ENCODE measurements at regions not wholly inside any gene's neighbourhood (a gene's known extent, or its start where the extent isn't known, plus 50 kb on each side); places are given as distances from the start of the nearest gene placed in this dataset.

DNA sequence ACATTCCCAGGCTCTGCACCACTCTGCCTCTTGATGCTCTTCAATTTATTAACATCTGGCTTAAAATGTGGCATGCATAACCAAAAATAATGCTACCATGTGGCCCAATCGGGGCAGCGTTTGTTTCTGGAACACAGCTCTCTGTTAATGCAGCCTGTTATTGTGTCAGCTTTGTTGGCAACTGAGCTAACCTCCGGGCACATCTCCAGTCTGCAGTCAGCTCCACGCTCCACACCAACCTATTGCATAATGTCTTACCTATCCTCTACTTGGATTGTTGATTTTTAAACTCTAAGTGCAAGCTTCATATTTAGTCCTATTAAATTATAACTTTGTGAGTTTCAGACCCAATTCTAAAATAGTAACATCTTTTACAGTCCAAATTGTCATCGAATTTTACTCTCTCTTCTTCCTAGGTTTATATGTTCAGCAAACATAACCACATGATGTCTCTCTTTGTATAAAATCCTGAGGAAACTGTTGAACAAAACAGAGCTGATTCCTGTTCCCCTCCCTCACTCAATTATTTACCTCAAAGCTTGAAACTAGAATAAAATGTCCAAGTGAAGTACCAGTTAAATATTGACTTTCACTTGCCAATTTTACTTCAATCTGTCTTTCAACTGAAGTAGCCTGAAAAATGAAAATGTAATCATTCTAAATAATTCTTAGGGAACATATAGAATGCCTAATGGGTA lies 92.2 kb upstream of the RAPGEF2 start:
- ChIA-PET CTCF (no interaction called here), POLR2A (ENCODE audit: unreplicated experiment) (interaction anchor here (0.6 kb wide), 2 partner anchors 14 to 91 kb away, joined by 3 to 10 read pairs; no protein-coding TSS in a partner anchor)
- TF ChIP-seq EZH2 (IDR thresholded peaks at IDR 0.05; ENCODE audit: low read length, unreplicated experiment) (no peak), EZH2phosphoT487 (IDR thresholded peaks at IDR 0.05; ENCODE audit: borderline replicate concordance, low read length) (no peak)
- TF ChIP-seq, protein P1, sequence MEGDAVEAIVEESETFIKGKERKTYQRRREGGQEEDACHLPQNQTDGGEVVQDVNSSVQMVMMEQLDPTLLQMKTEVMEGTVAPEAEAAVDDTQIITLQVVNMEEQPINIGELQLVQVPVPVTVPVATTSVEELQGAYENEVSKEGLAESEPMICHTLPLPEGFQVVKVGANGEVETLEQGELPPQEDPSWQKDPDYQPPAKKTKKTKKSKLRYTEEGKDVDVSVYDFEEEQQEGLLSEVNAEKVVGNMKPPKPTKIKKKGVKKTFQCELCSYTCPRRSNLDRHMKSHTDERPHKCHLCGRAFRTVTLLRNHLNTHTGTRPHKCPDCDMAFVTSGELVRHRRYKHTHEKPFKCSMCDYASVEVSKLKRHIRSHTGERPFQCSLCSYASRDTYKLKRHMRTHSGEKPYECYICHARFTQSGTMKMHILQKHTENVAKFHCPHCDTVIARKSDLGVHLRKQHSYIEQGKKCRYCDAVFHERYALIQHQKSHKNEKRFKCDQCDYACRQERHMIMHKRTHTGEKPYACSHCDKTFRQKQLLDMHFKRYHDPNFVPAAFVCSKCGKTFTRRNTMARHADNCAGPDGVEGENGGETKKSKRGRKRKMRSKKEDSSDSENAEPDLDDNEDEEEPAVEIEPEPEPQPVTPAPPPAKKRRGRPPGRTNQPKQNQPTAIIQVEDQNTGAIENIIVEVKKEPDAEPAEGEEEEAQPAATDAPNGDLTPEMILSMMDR (conservative IDR thresholded peaks at IDR 0.05; ENCODE audit: low read depth, low read length): no peak
- ATAC-seq (peak; percentile 69), DNase-seq (peak; percentile 68)
- H3K36me3 ChIP-seq (ENCODE audit: low read depth, low read length): no peaks in the 10 kb centered on the region
- no peaks in the 10 kb centered on the region for H3F3A ChIP-seq (ENCODE audit: low read length, unreplicated experiment)
- no peaks in the 10 kb centered on the region for H3K27me3 ChIP-seq (ENCODE audit: low read length)
- H3K9me3 ChIP-seq (ENCODE audit: low read length): no peaks in the 10 kb centered on the region
- H2AFZ ChIP-seq (ENCODE audit: low read length): peak overlapping the region; percentile 63; the same call in 1 of the 2 replicates
- no peak overlapping the region for H3K27ac ChIP-seq (ENCODE audit: low read length)
- H4K20me1 ChIP-seq (ENCODE audit: low read length): no peaks in the 10 kb centered on the region
- intact Hi-C loops (cut with micrococcal nuclease): no loop called here
- BruUV-seq (replicated peaks): no TSS peak
- no peak overlapping the region for H3K9ac ChIP-seq (ENCODE audit: low read length)
- no peaks in the 10 kb centered on the region for H3K9me2 ChIP-seq (replicated peaks; ENCODE audit: low read length)
- peak overlapping the region; percentile 62 for H3K4me2 ChIP-seq (ENCODE audit: low read length)
- H3K4me1 ChIP-seq (ENCODE audit: insufficient read depth, low read length): peaks cover 40% of the 10 kb centered on the region
- H3K4me3 ChIP-seq (ENCODE audit: low read length): no peak overlapping the region
- no peaks in the 10 kb centered on the region for H3K79me2 ChIP-seq (ENCODE audit: low read length)

DNA sequence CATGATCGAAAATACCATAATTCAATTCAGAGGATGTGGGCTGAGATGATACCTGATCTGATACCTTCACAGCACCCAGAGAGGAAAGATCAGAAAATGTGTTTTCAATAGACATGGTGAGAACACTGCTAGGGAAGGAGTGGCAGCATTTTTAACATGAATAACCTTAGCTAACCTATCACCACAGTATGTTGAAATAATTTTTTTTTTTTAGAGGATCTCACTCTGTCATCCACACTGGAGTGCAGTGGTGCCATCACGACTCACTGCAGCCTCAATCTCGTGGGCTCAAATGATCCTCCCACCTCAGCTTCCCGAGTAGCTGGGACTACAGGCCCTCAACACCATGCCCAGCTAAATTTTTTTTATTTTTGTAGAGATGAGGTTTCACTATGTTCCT lies 90.5 kb upstream of the RAPGEF2 start:
- no peaks in the 10 kb centered on the region for H3K9me2 ChIP-seq (replicated peaks; ENCODE audit: low read length)

More for the DNA sequence above, 90.5 kb upstream of the RAPGEF2 start:
- Histone ChIP-seq H2AFZ (ENCODE audit: low read length) (no peak overlapping the region), H3K27me3 (ENCODE audit: low read length) (no peaks in the 10 kb centered on the region), H3K79me2 (ENCODE audit: low read length) (no peaks in the 10 kb centered on the region), H3F3A (ENCODE audit: low read length, unreplicated experiment) (no peaks in the 10 kb centered on the region), H3K4me2 (ENCODE audit: low read length) (no peak overlapping the region), H4K20me1 (ENCODE audit: low read length) (no peaks in the 10 kb centered on the region), H3K36me3 (ENCODE audit: low read depth, low read length) (no peaks in the 10 kb centered on the region), H3K27ac (ENCODE audit: low read length) (0 out of 2 replicates have a peak overlapping the region, but pooled peaks have one; percentile 16), H3K9me3 (ENCODE audit: low read length) (no peaks in the 10 kb centered on the region), H3K4me3 (ENCODE audit: low read length) (no peak overlapping the region), H3K9ac (ENCODE audit: low read length) (no peak overlapping the region), H3K4me1 (ENCODE audit: insufficient read depth, low read length) (peaks cover 28% of the 10 kb centered on the region)
- DNase-seq (peak; percentile 55), ATAC-seq (no peak)
- TF ChIP-seq EZH2phosphoT487 (IDR thresholded peaks at IDR 0.05; ENCODE audit: borderline replicate concordance, low read length): no peak
- TF ChIP-seq EZH2 (IDR thresholded peaks at IDR 0.05; ENCODE audit: low read length, unreplicated experiment): no peak
- TF ChIP-seq, protein P1 (conservative IDR thresholded peaks at IDR 0.05; ENCODE audit: low read depth, low read length): no peak
- intact Hi-C loops (cut with micrococcal nuclease): no loop called here
- POLR2A ChIA-PET (ENCODE audit: unreplicated experiment): no interaction called here
- CTCF ChIA-PET: no interaction called here
- no TSS peak for BruUV-seq (replicated peaks)

Measured in PC-3 (cell line).